Glomerular visceral epithelial cell (primary cell): ENCODE measurements at regions not wholly inside any gene's neighbourhood (a gene's known extent, or its start where the extent isn't known, plus 50 kb on each side); places are given as distances from the start of the nearest gene placed in this dataset.
A peak's percentile ranks its signal among the peaks of the same experiment; 100 is the strongest.

Experiments used
- DNase-seq: peaks from one replicate; pipeline ENCODE4 v3.0.0-alpha.2; 2016; ENCODE audit errors: extremely low spot score

DNA sequence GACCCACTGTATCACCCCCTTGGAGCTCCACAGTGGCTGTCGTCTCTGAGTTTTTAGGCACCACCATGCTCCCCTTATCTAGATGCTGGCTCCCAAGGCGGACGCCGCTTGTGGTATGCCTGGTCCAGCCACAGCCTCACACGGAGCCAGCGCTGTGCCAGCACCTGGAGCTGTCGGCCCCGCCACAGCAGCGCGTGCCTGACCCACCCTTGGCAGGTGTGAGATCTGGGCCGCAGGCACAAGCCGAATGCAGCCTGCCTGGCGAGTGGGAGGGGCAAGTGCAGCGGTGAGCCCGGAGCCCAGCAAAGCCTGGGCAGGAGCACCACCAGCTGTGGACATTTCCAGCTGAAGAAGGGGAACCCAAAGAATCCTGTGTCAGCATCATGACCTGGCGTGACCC is 91.9 kb upstream of the BACE2 start:
- DNase-seq: no peak

DNA sequence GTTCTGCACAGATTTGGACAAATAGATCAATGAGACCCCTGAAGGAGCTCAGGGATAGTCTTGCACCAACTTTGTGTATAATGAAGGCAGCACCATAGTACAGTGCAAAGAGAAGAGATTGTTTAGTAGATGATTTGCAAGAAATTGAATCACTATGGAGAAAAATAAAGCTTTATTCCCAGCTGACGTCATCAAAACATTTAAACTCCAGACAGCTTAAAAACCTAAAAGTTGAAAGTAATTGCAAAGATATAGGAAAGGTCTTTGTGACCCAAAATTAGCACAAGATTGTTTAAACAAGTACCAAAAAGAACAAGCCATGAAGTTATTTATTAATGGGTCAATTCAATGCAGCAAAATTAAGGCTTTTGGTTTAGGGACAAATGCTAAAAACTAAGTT is 88.8 kb upstream of the BACE2 start:
- no peak for DNase-seq

DNA sequence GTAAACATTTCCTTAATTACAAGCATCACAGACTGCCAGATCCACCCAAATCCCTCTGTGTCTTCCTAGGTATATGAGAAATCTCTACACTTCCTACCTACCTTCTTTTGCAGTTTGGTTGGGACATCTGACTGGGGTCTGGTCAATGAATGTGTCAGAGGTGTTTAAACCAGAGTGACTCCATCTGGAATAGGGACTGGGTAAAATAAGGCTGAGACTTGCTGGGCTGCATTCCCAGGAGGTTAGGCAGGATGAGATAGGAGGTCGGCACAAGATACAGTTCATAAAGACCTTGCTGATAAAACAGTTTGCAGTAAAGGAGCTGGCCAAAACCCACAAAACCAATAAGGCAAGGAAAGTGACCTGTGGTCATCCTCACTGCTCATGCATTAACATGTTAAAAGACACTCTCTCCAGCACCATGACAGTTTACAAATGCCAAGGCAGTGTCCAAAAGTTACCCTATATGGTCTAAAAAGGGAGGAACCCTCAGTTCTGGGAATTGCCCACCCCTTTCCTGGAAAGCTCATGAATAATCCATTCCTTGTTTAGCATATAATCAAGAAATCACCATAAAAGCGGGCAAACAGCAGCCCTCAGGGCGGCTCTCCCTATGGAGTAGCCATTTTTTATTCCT is 87.4 kb upstream of the BACE2 start:
- no peak for DNase-seq

DNA sequence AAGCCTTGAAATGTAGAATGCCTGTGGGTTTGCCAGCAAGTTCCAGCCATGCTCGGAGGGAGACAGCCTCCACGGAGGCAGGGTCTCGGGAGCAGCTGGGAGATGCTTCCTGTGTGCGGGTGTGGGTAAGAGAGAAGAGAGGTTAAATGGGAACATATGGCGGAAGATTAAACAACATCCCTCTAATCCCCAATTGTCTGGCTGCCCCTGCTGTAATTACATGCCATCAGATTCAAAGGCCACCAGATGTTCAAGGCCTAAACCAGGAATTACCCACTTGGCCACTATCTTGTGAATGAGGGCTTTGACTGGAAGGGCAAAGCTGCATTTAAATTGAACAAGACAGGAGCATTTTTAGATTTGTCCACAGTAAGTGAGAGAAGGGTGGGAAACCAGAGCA is 81.4 kb upstream of the BACE2 start:
- no peak for DNase-seq

DNA sequence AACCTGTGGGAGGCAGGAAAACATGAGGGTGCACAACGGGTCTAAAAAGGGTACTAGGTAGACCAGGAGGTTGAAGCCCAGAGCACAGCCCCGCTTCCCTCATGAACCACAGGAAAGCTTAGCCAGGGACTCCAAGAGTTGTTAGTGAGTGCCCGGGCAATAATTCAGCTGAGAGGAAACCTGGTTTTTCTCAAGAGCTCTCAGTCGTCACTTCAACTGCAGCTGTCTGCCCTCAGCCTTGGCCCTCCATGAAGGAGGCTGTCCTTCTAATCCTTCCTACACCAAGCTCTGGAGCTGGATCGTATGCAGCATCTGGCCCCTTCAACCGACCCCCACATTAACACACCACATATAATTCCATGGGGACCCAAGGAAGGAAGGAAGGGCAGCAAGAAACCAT is 77.0 kb upstream of the BACE2 start:
- no peak for DNase-seq

DNA sequence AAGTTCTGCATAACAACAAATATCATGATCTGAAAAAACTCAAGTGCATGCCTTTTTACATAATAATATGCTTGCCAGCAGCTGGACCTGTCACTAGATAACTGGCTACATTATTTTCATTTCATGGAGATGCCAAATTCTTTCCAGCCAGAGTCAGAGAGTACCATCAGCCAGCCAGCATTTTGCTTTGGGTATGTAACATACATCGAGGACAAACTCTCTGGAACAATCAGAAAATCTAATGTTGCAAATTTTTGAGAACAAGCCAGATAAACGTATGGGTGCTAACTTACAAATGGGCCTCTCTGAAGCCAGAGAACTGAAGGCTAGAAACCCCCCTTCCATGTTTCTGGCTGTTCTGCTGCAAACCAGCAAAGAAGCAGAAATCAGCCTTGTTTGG is 76.3 kb upstream of the BACE2 start:
- no peak for DNase-seq

DNA sequence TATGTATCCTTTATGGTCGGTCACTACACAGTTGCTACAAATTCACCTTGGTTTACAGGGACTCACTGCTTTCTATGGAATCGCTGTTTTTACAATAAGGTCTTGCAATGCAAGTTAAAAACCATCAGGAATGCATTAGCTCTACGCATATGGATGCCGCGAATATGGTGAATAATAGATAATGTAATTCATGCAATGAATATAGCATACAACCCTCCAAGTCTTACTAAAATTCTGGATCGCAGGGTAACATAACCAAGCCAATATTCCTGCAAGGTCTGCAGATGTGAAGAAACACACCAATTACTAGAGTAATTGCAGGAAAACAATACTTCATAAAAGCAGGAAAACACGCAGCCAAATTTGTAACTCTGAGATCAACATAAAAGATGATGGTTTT is 75.6 kb upstream of the BACE2 start:
- no peak for DNase-seq

DNA sequence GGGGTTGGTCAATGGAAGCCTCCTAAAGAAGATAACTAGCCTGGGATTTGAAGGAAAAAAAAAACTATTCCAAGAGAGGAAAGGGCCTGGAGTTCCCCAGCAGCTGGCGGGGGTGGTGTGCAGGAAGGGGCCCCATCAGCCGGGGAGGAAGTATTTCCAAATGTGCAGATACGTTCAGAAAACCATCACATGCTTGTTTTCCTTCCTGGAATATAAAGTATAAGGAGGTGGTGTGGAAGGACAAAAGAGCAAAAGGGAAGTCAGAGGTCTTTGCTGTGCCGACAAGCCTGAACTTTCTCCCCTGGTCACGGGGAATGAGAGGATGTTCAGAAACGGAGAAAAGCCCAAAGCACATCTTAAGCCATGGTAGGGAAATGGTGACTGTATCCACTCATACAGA is 72.0 kb upstream of the BACE2 start:
- no peak for DNase-seq

DNA sequence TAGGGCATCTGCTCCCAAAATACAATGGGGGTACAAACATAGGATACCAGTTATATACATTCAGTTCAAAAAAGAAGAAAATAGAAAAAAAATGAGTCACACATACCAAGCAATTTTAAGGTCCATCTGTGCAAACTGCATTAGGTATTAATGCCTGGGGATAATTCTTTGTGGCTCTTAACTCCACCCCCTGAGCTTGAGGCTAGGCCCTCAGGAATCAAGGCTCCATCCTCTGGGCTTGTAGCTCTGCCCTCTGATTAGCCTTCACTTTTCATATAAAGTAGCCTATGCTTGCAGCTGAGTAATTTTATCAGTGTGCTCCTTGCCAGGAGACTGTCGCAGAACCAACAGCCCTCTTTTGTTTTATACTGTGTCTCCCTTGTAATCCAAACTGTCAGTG is 69.9 kb upstream of the BACE2 start:
- DNase-seq: no peak

DNA sequence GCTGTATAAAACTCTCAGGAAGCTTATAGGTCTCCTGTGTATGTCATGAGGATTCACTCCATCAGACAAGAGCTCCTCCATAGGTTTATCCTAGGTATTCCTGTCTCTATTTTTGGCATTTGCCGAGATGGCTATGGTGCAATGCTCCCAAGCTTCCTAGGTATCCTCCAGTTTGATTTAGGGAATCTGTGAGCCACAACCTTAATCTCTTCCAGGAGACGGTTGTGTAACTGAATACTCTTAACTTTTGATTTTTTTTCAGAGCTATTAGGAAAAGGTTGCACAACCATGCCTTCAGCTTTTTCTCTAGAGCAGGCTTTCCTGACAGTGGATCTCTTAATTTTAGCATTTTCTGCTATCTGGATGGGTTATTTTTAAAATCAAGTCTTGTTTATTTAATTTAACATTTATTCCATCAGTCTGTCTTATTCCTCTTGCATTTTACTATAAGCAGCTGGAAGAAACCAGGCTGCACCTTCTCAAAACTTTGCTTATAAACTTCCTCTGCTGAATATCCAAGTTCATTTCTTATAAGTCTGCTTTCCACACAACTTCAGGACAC is 69.4 kb upstream of the BACE2 start:
- no peak for DNase-seq

DNA sequence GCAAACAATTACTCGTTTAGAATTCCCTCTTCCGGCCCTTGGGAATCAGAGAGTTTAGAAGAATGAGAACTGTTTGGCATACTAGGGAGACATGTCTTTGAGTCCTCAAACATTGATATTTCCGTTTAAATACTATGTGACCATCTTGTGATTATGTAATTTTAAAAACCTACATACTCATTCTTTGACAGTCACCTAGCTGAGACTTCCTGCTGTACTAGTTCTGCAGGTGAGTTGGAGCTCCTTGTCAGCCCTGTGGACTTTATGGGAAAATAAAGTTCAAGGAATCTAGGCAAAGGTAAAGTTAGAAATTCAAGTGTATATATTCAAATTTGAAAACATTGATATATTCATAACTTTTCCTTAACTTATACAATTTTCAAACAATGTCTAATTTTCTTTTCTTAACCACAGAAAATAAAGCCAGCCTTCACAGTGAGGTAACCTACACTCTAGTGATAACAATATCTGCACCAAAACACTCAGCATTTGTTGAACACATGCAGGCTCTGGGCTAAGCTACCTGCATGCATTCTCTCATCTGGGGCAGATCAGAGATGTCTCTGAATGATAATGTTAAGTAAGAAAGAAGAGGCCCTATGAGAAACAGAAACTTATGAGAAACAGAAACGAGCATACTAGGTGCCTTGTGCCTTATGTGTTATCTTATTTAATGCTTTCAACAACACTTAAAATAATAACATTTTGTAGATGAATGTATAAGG is 67.0 kb upstream of the BACE2 start:
- no peak for DNase-seq

DNA sequence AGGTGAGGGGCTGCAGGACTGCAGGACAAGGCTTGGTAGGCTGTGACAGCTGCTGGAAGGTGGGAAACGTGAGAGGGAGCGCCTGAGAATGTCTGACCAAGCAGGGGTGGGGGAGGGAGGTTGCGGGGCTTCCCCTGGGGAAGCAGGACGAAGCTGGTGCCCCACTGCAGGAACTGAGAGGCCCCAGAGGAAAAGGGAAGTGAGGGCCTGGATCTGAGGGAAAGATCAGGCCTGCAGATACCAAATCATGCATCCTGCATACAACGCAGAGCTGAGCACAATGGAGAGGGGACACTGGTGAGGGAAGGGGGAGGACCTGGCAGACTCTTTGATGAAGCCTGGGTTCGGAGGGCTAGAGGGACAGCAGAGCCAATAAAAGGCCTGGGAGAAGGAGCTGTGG is 65.7 kb upstream of the BACE2 start:
- no peak for DNase-seq

DNA sequence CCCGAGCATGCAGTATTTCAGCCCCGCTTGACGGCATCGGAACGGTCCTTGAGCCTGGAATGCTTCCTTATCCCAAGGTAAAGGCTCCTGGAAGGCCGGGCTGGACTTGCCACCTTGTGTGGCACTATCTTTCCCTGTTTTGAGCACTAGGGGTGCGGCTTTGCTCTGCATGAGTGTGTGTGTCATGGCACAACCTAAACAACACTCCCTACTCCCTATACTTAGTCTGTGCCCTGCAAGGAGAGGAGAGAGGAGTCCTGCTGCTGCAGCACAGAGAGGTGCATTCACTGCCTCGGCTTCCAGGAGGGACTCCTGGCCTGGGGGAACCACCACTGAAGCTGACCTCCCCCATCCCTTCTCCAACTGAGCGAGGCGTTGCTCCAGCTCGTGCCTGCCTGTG is 60.4 kb upstream of the BACE2 start:
- DNase-seq: no peak

DNA sequence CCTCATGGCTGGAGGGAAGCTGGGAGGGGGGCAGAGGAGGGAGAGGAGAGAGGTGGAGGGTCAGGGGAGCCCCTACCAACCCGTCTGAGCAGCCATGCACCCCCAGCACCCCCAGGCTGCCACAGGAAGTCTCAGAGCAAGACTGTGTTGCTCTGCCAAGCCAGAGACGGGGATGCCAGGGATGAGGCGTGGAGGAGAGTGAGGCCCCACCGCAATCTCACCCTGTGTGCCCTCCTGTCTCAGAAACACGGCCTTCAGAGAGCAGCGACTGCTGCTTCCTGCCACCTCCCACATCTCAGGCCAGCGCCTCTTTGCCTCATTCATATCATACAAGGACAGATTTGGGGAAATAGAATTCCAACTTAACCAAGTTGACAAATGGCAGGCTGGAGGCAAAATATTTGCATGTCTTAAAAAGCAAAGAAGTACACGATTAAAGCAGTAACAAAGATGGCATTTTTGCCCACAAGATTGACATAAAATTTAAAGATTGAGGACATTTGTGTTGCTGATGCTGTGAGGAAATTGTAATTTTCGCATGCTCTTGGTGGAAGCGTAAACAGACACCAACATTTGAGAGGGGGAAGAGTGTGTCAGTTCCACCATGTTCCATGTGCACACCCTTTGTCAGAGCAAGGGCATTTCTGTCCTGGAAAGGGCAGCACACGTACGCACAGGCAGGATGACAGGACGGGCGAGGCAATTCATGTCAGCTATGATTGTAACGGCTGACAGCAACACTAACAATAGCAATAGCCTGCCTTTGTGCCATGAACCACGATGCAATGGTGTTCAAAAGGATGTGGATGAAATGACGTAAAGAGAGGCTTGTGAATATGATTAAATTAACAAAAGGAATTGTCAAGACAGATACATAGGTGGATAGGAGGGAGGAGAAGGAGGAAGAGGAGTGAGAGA is 59.0 kb upstream of the BACE2 start:
- DNase-seq: no peak

DNA sequence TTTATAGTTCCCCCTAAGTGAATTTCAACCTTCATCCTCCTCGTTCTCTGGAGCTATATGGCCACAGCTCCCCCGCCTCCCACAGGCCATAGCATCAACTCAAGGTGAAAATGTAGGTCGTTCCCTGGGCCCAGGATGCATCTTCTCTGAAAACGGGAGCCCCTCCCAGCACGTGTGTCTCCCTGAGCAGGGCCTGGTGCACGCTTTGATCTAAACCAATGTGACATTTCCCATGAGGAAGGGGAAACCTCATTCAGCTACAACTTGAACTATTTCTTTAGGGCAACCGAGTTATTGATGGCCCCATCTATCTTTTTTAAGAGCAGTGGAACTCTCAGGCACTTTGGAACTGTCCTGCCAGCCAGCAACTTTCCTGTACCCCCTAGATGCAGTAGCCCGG is 57.8 kb upstream of the BACE2 start:
- DNase-seq: no peak

DNA sequence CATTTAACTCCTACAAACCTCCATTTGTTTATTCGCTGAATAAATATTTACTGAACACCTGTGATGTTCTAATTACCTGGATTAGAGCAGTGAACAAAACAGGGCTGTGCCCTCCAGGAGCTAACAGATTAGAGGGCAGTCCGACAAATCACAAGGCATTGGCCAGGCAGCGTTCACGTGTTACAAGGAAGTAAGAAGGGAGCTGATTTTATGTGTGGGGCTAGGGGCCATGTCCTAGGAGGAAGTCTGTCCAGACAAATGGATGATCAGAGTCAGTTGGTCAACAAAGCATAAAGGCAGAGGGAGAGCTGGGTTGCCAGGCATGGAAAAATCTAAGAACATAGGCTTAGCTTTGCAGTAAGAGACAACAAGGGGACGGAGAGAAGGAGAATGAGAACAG is 57.3 kb upstream of the BACE2 start:
- no peak for DNase-seq

DNA sequence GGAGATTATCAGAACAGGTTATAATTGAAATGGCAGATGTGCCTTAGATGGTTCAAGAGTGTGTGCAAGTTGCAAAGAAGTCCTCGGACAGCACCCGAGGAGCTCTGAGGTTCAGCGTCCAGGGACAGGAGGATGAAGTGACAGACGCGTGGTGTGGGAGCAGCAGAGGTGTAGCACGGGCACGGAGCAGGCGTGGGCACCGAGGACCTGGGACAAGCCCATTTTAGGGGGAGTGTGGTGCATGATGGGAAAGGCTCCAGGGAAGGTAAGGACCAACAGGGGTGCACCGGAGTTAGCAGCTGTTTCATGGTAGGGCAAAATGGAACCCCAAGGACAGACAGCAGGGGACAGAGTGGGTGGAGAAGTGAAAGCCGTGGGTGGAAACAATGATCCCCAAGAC is 56.3 kb upstream of the BACE2 start:
- DNase-seq: no peak

DNA sequence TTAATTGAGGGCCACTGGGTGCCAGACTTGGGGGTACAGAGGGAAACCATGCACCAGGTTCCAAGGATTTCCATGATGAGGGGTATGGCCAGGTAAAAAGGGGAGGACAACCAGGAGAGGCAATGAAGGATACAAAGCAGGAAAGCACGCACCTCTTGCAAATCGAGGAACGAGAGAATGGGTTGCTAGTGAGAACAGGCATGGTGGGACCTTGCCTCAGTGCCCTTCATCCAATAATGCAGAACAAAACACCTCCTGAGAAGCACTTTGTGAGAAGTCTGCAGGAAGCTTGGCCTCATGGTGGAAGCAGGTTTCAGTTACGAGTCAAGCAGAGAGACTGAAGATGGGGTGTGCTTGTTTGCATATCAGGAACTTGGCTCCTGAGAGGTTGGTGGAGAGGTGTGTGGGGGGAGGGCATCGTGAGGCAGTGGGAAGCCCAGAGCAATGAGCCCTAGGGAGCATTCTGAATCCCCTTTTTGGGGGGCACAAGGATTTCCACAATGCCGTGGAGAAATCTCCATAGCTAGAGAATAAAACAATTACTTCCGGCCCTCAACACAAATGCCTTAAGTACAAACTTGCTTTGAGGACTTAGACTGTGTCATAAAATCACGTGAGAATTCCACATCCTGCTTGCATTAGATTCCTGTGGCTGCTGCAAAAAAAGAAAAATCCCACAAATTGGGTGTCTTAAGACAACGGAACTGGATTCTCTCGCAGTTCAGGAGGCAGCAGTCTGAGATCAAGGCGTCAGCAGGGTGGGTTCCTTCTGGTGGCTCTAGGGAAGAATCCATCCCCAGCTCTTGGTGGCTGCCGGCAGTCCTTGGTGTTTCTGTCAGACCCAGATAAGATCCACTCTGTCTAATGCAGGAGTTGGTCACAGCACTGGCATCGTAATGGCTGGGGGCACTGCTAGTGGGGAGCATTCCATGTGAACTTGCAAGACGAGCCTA is 54.9 kb upstream of the BACE2 start:
- DNase-seq: peak; percentile 97

DNA sequence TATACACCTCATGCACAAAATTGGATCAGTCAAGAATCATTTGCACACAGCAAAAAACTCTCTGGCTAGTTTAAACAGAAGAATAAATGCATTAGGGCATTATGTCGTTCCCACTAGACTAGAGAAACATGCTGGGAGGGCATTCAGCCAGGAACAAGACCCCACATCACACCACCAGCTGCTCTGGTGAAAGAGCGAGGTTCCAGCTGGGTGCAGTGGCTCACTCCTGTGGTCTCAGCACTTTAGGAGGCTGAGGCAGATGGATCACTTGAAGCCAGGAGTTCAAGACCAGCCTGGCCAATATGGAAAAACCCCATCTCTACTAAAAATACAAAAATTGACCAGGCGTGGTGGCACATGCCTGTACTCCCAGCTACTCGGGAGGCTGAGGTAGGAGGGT is 52.1 kb upstream of the BACE2 start:
- no peak for DNase-seq
